ENCODE measurements at regions not wholly inside any gene's neighbourhood (a gene's known extent, or its start where the extent isn't known, plus 50 kb on each side); places are given as distances from the start of the nearest gene placed in this dataset.

DNA sequence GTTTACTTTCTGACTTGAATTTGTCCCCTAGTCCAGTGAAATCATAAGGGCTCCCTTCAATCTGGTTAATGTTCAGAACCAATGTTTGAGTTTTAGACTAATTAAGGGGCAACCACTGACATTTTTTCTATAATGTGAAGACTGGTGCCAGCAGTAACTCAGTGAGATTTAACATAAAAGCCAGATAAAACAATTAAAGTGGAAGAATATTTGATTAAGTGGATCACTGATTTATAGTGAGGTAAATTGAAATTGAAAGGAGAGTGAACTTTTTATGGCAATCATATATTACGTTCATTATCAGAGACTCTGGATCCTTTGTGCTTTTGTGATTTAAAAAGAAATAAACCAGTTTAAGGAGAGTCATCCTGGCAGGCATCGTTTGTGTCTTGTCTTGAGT is 246.8 kb downstream of the GATA3 start:
- Histone ChIP-seq H3K4me3 (no peak overlapping the region), H3K9me3 (no peaks in the 10 kb centered on the region), H3K27me3 (peaks cover 3 to 21% of the 10 kb centered on the region in 2 donors), H3K4me1 (no peaks in the 10 kb centered on the region), H3K36me3 (no peaks in the 10 kb centered on the region), H3K27ac (no peak overlapping the region)
- DNase-seq (no peak), ATAC-seq (no peak)
- TF ChIP-seq CTCF (IDR thresholded peaks at IDR 0.05) = no peak
- intact Hi-C loops (cut with DNase I) = no loop called here

DNA sequence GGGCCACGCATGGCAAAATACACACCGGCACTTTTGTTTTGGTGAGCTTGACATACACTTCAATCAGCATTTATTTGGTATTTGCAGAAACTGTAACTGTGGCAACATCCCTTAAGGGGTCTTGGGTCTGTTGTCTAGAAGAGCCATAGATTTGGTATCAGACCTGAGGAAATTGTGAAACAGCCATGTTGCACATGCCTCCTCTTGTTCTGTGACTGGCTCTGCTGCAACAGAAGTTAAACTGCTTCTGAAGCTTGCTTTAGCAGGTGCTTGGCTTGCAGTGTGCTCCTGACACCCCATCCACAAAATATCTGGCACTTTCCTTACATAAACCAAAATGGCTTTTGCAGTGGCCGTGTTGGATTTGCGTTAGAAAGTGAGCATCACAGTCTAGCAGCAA is 247.3 kb downstream of the GATA3 start:
- H3K27ac ChIP-seq = no peak overlapping the region
- no peaks in the 10 kb centered on the region for H3K9me3 ChIP-seq
- no peak overlapping the region for H3K4me3 ChIP-seq
- no peak for TF ChIP-seq CTCF (IDR thresholded peaks at IDR 0.05)
- ATAC-seq = no peak
- no peak for DNase-seq
- intact Hi-C loops (cut with DNase I) = no loop called here
- no peaks in the 10 kb centered on the region for H3K36me3 ChIP-seq
- H3K4me1 ChIP-seq = no peaks in the 10 kb centered on the region
- H3K27me3 ChIP-seq = peaks cover 3 to 20% of the 10 kb centered on the region in 2 donors

DNA sequence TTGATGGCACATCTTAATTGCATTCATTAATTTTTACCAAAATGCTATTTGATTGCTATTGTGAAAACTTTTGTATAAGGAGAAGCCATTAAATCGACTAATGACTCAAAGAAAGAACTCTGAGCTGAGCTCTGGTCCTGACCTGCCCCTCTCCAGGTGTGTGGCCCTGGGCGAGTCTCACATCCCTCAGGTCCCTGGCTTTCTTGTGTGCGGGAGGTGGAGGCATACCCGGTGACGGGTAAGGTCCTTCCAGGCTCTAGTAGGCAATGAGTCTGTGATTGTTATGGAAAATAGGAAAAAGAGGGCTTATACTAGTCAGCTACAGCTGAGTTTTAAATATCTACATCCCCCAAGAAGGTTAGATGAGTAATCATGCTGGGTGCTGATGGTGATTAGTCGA is 248.1 kb downstream of the GATA3 start:
- intact Hi-C loops (cut with DNase I) = no loop called here
- no peak for TF ChIP-seq CTCF (IDR thresholded peaks at IDR 0.05)
- no peak overlapping the region for H3K4me3 ChIP-seq
- no peak for ATAC-seq
- H3K9me3 ChIP-seq = no peaks in the 10 kb centered on the region
- no peaks in the 10 kb centered on the region for H3K4me1 ChIP-seq
- H3K36me3 ChIP-seq = no peaks in the 10 kb centered on the region
- H3K27ac ChIP-seq = no peak overlapping the region
- H3K27me3 ChIP-seq = peaks cover 3 to 20% of the 10 kb centered on the region in 2 donors
- no peak for DNase-seq

- no peak overlapping the region for H3K4me3 ChIP-seq
- ATAC-seq (no peak), DNase-seq (no peak)
- intact Hi-C loops (cut with DNase I) = no loop called here
- H3K4me1 ChIP-seq = no peaks in the 10 kb centered on the region
- H3K36me3 ChIP-seq = no peaks in the 10 kb centered on the region
- TF ChIP-seq CTCF (IDR thresholded peaks at IDR 0.05) = no peak
- H3K9me3 ChIP-seq = no peaks in the 10 kb centered on the region
- peaks cover 0 to 10% of the 10 kb centered on the region in 2 donors for H3K27me3 ChIP-seq
- H3K27ac ChIP-seq = no peak overlapping the region
Observed at GRCh38 chr10:8304861-8305260, 250.4 kb downstream of the GATA3 start.

- DNase-seq = no peak
- no peaks in the 10 kb centered on the region for H3K9me3 ChIP-seq
- no peak for TF ChIP-seq CTCF (IDR thresholded peaks at IDR 0.05)
Observed at GRCh38 chr10:8305876-8306652, 251.6 kb downstream of the GATA3 start.

More at GRCh38 chr10:8305876-8306652, 251.6 kb downstream of the GATA3 start:
- Histone ChIP-seq H3K27me3 (peaks cover 0 to 4% of the 10 kb centered on the region in 2 donors), H3K4me1 (no peaks in the 10 kb centered on the region), H3K4me3 (no peak overlapping the region), H3K27ac (no peak overlapping the region), H3K36me3 (no peaks in the 10 kb centered on the region)
- no peak for ATAC-seq
- intact Hi-C loops (cut with DNase I) = no loop called here
